Heart right ventricle (tissue), 16 donors: ENCODE measurements at regions not wholly inside any gene's neighbourhood (a gene's known extent, or its start where the extent isn't known, plus 50 kb on each side); places are given as distances from the start of the nearest gene placed in this dataset.

ENCODE experiments used
- ATAC-seq, 8 donors: fragments of 200-7000 bp; cut with Tn5 transposase; one replicate each; pipeline ENCODE4 v1.9.1; 2020; ENCODE audit warnings: mild to moderate bottlenecking in 8 of 8, moderate library complexity in 8 of 8, moderate number of reproducible peaks in 1 of 8
- DNase-seq, 2 donors: peaks; one replicate each; pipeline ENCODE4 v3.0.0-alpha.2; 2020
- H3K27ac ChIP-seq, 10 donors: fragments of 200-600 bp; sonication (generic) in 2 of 10; one replicate each; pipeline versions ENCODE4 v1.5.0 to v1.8.0; 2020 to 2022; ENCODE audit warnings: mild to moderate bottlenecking in 3 of 10
- H3K27me3 ChIP-seq, 7 donors: fragments of 200-600 bp; one replicate each; pipeline ENCODE4 v1.8.0; 2021 to 2022; ENCODE audit warnings: mild to moderate bottlenecking in 2 of 7
- H3K36me3 ChIP-seq, 9 donors: fragments of 200-600 bp; sonication (generic) in 1 of 9; one replicate each; pipeline versions ENCODE4 v1.5.0 to v1.8.0; 2020 to 2022; ENCODE audit warnings: mild to moderate bottlenecking in 2 of 9
- H3K4me1 ChIP-seq, 9 donors: fragments of 200-600 bp; sonication (generic) in 1 of 9; one replicate each; pipeline versions ENCODE4 v1.5.0 to v1.8.0; 2020 to 2022; ENCODE audit warnings: mild to moderate bottlenecking in 4 of 9
- H3K4me3 ChIP-seq, 10 donors: fragments of 200-600 bp; sonication (generic) in 2 of 10; one replicate each; pipeline versions ENCODE4 v1.5.0 to v1.8.0; 2020 to 2022; ENCODE audit warnings: mild to moderate bottlenecking in 7 of 10, moderate library complexity in 2 of 10
- H3K9me3 ChIP-seq, 11 donors: fragments of 200-600 bp in 10 of 11; sonication (generic) in 2 of 11; one replicate each; pipeline versions ENCODE4 v1.5.0 to v1.8.0; 2013 to 2022; ENCODE audit warnings: mild to moderate bottlenecking in 2 of 11, control low read depth in 1 of 11, moderate library complexity in 1 of 11
- WGBS, 2 donors: extraction: QIAGEN DNeasy Blood & Tissue Kit; methylation state at CpG; one replicate each; pipeline ENCODE4 v1.1.7; 2013; ENCODE audit warnings: inconsistent platforms in 1 of 2; 5-methylcytosine and 5-hydroxymethylcytosine counted together
- intact Hi-C, 10 donors: fragments of 100-400 bp; cut with DNase I; formaldehyde crosslinking; loops; one replicate each; pipeline versions ENCODE4 v1.11.1 to v1.14.2; 2022
- TF ChIP-seq, protein P1 (sequence below), 9 donors: fragments of 200-600 bp; sonication (generic) in 2 of 9; IDR thresholded peaks; one replicate each; pipeline versions ENCODE4 v1.5.0 to v1.8.0; 2021 to 2022; ENCODE audit warnings: antibody characterized with exemption in 9 of 9, mild to moderate bottlenecking in 5 of 9, moderate library complexity in 1 of 9
- donor health status: Arrhythmogenic right ventricular cardiomyopathy.
- donor health status: ischemic (EF 13 %, LVEDD 7.1; RV severe dilation, severe dysfunction).
- donor health status: healthy with polysubstance abuse.
- donor health status: DM: no; HTN: yes; CAD: no.
- donor health status: DM: no; HTN: no; CAD: no.
- donor health status: ischemic (EF 25% LVEDD 6.9; RV normal size, moderate dysfunction).
- donor health status: ischemic (EF 25% LVEDD 5.7; RV mildly dilated, moderate dysfunction).
- donor health status: healthy.
- donor health status: DM: yes; HTN: yes; CAD: no.
- donor health status: Ischemic cardiomyopathy.
- donor health status: ischemic (EF 35%, LVEDD 5.7; RV mildly dilated, moderate dysfunction).
- donor health status: nonischemic (EF 11% LVEDD 7.7; RV severe dilation, severe dysfunction).
- donor health status: DM: yes; HTN: yes; CAD: no.
- donor health status: PGD.
- donor health status: ischemic (EF 29% LVEDD 5.4; RV normal size, mild dysfunction).
- donor health status: nonischemic (EF 23%, LVEDD 6.1; RV moderate dilation, normal function).

DNA sequence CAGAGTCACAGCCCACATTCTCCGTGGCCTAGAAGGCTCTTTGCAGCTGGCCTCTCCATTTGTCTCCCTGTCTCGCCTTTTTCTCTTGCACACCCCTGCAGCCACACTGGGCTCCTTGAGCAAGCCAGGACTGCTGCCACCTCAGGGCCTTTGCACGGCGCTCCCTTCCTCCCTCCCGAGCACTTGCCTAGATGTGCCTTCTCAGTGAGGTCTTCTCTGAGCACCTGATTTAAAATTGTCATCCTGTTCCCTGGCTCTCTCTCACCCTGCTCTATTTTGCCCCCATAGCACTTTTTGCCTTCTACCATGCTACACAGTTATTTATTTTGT is 102.9 kb upstream of the THY1 start:
- TF ChIP-seq, protein P1, sequence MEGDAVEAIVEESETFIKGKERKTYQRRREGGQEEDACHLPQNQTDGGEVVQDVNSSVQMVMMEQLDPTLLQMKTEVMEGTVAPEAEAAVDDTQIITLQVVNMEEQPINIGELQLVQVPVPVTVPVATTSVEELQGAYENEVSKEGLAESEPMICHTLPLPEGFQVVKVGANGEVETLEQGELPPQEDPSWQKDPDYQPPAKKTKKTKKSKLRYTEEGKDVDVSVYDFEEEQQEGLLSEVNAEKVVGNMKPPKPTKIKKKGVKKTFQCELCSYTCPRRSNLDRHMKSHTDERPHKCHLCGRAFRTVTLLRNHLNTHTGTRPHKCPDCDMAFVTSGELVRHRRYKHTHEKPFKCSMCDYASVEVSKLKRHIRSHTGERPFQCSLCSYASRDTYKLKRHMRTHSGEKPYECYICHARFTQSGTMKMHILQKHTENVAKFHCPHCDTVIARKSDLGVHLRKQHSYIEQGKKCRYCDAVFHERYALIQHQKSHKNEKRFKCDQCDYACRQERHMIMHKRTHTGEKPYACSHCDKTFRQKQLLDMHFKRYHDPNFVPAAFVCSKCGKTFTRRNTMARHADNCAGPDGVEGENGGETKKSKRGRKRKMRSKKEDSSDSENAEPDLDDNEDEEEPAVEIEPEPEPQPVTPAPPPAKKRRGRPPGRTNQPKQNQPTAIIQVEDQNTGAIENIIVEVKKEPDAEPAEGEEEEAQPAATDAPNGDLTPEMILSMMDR (IDR thresholded peaks at IDR 0.05): no peak
- H3K27me3 ChIP-seq: peaks cover 0 to 23% (median 0%) of the 10 kb centered on the region in 7 donors
- WGBS, 2 donors: 86 to 89% methylated on average over 5 of the region's 5 CpGs
- H3K36me3 ChIP-seq: no peaks in the 10 kb centered on the region
- intact Hi-C loops: no loop called here
- H3K9me3 ChIP-seq: no peaks in the 10 kb centered on the region
- H3K4me3 ChIP-seq: no peak overlapping the region
- peaks cover 0 to 12% (median 0%) of the 10 kb centered on the region in 9 donors for H3K4me1 ChIP-seq
- no peak for DNase-seq
- H3K27ac ChIP-seq: no peak overlapping the region
- ATAC-seq: no peak

DNA sequence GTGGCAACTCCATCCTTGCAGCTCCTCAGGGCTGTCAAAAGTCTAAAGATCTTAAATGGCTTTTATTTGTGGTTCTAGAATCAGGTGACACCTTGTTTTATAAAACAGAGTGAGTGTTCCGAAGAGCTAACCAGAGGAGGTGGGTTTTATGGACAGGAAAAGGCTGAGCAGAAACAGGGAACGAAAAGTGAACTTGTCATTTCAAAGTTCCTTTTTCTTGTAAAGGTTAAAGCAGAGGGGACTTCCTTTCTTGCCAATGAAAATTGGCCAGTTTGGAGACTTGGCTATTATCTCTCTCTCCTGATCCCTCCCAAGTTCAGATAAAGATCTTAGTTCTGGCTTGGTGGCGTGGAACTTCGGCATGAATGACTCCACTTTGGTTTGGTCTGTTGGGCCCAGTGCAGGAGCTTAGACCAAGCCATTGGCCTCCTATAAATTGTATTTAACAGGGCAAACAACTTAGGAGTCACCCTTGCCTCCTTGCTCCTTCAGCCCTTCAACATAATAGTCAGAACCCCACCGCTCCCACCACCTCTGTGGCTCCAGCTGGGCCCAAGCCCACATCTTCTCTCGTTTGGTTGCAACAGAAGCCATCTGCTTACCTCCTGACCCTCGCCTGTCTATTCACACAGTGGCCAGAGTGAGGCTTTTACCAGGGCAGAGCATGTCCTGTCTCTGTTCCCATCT is 102.4 kb upstream of the THY1 start:
- Histone ChIP-seq H3K27me3 (peaks cover 0 to 26% (median 1%) of the 10 kb centered on the region in 7 donors), H3K27ac (no peak overlapping the region), H3K36me3 (no peaks in the 10 kb centered on the region), H3K4me1 (peaks cover 0 to 12% (median 0%) of the 10 kb centered on the region in 9 donors), H3K9me3 (no peaks in the 10 kb centered on the region), H3K4me3 (no peak overlapping the region)
- intact Hi-C loops: no loop called here
- ATAC-seq (no peak), DNase-seq (no peak)
- WGBS, 2 donors: 59 to 65% methylated on average over 6 to 7 of the region's 7 CpGs
- TF ChIP-seq, protein P1 (IDR thresholded peaks at IDR 0.05): no peak

DNA sequence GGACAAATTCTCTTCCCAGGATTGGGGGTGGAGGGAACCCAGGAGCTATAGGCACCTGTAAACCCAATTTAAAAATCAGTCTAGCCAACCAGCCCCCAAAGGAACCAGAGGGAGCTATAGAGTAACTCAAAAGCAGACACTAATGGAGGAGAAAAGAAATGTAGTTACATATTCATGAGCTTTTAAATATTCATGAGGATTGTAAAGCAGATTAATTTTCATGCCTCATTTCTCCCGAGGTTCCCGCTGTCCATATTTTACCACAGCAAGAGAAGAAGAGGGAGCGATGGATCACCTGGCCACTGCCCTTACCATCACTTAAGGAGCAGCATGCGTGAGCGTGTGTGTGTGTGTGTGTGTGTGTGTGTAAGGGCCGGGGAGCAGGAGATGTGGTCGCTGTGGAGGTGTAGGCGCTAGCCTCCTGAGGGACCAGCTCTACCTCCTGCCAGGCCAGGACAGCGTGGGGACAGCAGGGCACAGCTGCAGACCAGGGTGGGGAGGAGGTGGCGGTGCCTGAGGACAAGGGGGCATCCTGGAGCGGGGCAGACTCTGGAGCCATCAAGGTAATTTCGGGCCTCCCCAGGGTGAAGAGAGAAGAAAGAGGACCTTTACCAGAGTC is 100.7 kb upstream of the THY1 start:
- ATAC-seq (no peak), DNase-seq (no peak)
- peaks cover 0 to 12% (median 0%) of the 10 kb centered on the region in 9 donors for H3K4me1 ChIP-seq
- H3K27me3 ChIP-seq: peaks cover 0 to 27% (median 5%) of the 10 kb centered on the region in 7 donors
- H3K4me3 ChIP-seq: no peak overlapping the region
- H3K27ac ChIP-seq: no peak overlapping the region
- TF ChIP-seq, protein P1 (IDR thresholded peaks at IDR 0.05): no peak
- H3K36me3 ChIP-seq: no peaks in the 10 kb centered on the region
- no peaks in the 10 kb centered on the region for H3K9me3 ChIP-seq
- 78% methylated on average over 12 of the region's 12 CpGs for WGBS, 2 donors
- intact Hi-C loops: no loop called here

DNA sequence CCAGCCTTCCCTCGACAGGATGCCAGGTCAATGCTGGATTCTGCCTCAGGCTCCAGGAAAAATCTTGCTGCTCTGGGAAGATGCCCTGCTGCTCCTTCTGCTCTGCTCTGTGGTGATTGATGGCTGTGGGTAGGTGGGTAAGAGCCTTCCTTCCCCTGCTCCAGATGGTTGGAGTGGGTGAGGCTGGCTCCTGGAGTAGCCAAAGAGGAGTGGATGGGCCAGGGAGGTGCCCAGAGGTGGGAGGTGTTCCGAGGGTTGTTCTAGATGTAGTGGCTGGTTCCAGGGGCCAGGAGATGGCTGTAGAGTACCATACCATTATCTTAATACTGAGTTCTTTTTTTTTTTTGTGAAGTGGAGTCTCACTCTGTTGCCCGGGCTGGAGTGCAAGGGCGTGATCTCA is 99.6 kb upstream of the THY1 start:
- ATAC-seq (no peak), DNase-seq (no peak)
- Histone ChIP-seq H3K27me3 (peaks cover 0 to 27% (median 6%) of the 10 kb centered on the region in 7 donors), H3K4me3 (no peak overlapping the region), H3K4me1 (peaks cover 0 to 12% (median 0%) of the 10 kb centered on the region in 9 donors), H3K36me3 (no peaks in the 10 kb centered on the region), H3K27ac (no peak overlapping the region), H3K9me3 (no peaks in the 10 kb centered on the region)
- 81 to 82% methylated on average over 4 of the region's 4 CpGs for WGBS, 2 donors
- intact Hi-C loops: no loop called here
- TF ChIP-seq, protein P1 (IDR thresholded peaks at IDR 0.05): no peak
